ENCODE measurements at regions not wholly inside any gene's neighbourhood (a gene's known extent, or its start where the extent isn't known, plus 50 kb on each side); places are given as distances from the start of the nearest gene placed in this dataset.
A peak's percentile ranks its signal among the peaks of the same experiment; 100 is the strongest.

GRCh38 chr4:107552306-107552705 is 167.7 kb downstream of the PAPSS1 start:
- Histone ChIP-seq H2AFZ (ENCODE audit: low read length) (no peak overlapping the region), H3K4me1 (ENCODE audit: control insufficient read depth, extremely low read depth, insufficient read depth, low read length) (no peaks in the 10 kb centered on the region), H3K79me2 (ENCODE audit: control insufficient read depth, insufficient read depth, low read length) (no peaks in the 10 kb centered on the region), H3K4me3 (replicated peaks in 1 of 4; ENCODE audit: control extremely low read depth in 1 of 4, insufficient read depth in 1 of 4, low read depth in 3 of 4, low read length in 4 of 4) (no peak overlapping the region), H3K27ac (ENCODE audit: insufficient read depth, low read length) (no peak overlapping the region), H4K20me1 (ENCODE audit: control insufficient read depth, extremely low read depth, insufficient read depth, low read length) (no peaks in the 10 kb centered on the region), H3K27me3 (ENCODE audit: control insufficient read depth, insufficient read depth, low read length) (no peaks in the 10 kb centered on the region), H3K9me3 (ENCODE audit: control insufficient read depth, insufficient read depth, low read depth, low read length) (no peaks in the 10 kb centered on the region), H3K9ac (ENCODE audit: insufficient read depth, low read length) (no peak overlapping the region), H3K4me2 (ENCODE audit: extremely low read depth, insufficient read depth, low read length) (no peak overlapping the region), H3K36me3 (ENCODE audit: control insufficient read depth, insufficient read depth, low read length) (no peaks in the 10 kb centered on the region)
- no peak for DNase-seq (ENCODE audit: low read depth in 2 of 2)
- TF ChIP-seq EZH2 (IDR thresholded peaks at IDR 0.05; ENCODE audit: low read length, missing control alignments): no peak
- TF ChIP-seq, protein P1, sequence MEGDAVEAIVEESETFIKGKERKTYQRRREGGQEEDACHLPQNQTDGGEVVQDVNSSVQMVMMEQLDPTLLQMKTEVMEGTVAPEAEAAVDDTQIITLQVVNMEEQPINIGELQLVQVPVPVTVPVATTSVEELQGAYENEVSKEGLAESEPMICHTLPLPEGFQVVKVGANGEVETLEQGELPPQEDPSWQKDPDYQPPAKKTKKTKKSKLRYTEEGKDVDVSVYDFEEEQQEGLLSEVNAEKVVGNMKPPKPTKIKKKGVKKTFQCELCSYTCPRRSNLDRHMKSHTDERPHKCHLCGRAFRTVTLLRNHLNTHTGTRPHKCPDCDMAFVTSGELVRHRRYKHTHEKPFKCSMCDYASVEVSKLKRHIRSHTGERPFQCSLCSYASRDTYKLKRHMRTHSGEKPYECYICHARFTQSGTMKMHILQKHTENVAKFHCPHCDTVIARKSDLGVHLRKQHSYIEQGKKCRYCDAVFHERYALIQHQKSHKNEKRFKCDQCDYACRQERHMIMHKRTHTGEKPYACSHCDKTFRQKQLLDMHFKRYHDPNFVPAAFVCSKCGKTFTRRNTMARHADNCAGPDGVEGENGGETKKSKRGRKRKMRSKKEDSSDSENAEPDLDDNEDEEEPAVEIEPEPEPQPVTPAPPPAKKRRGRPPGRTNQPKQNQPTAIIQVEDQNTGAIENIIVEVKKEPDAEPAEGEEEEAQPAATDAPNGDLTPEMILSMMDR (conservative IDR thresholded peaks at IDR 0.05 in 1 of 2, IDR thresholded peaks at IDR 0.05 in 1 of 2; ENCODE audit: low read depth in 1 of 2, low read length in 2 of 2): no peak

DNA sequence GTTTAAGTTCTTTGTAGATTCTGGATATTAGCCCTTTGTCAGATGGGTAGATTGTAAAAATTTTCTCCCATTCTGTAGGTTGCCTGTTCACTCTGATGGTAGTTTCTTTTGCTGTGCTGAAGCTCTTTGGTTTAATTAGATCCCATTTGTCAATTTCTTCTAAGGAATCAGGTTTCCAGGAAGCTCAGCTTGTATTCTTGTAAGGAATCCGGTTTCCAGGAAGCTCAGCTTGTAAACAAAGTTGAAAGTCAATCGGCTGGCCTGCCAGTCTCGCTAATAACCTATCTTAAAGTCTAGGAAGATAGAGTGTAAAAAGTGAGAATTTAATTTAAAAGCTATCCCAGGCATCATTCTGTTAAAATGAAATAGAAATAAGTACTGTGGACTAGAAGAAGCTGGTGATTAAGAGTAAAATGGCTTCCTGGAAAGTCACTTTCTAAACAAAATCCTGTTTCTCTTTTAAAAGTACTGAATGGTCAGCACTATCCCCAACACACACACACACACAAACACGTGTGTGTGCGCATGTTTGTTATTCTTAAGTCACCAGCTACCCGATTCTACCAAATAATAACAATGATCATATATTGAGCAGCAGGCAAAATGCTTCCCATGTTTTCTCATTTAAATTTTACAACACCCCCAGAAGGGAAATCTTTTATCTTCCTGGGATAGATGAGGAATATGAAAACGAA is 171.7 kb downstream of the PAPSS1 start:
- peak; percentile 23 to 26 for DNase-seq (ENCODE audit: low read depth in 2 of 2)
- Histone ChIP-seq H3K4me3 (replicated peaks in 1 of 4; ENCODE audit: control extremely low read depth in 1 of 4, insufficient read depth in 1 of 4, low read depth in 3 of 4, low read length in 4 of 4) (no peak overlapping the region), H3K4me1 (ENCODE audit: control insufficient read depth, extremely low read depth, insufficient read depth, low read length) (no peaks in the 10 kb centered on the region), H3K36me3 (ENCODE audit: control insufficient read depth, insufficient read depth, low read length) (no peaks in the 10 kb centered on the region), H2AFZ (ENCODE audit: low read length) (no peak overlapping the region), H3K4me2 (ENCODE audit: extremely low read depth, insufficient read depth, low read length) (no peak overlapping the region), H4K20me1 (ENCODE audit: control insufficient read depth, extremely low read depth, insufficient read depth, low read length) (no peaks in the 10 kb centered on the region), H3K79me2 (ENCODE audit: control insufficient read depth, insufficient read depth, low read length) (no peaks in the 10 kb centered on the region), H3K9me3 (ENCODE audit: control insufficient read depth, insufficient read depth, low read depth, low read length) (no peaks in the 10 kb centered on the region), H3K9ac (ENCODE audit: insufficient read depth, low read length) (no peak overlapping the region), H3K27ac (ENCODE audit: insufficient read depth, low read length) (no peak overlapping the region), H3K27me3 (ENCODE audit: control insufficient read depth, insufficient read depth, low read length) (no peaks in the 10 kb centered on the region)
- TF ChIP-seq, protein P1 (conservative IDR thresholded peaks at IDR 0.05 in 1 of 2, IDR thresholded peaks at IDR 0.05 in 1 of 2; ENCODE audit: low read depth in 1 of 2, low read length in 2 of 2): no peak

- TF ChIP-seq, protein P1 (conservative IDR thresholded peaks at IDR 0.05 in 1 of 2, IDR thresholded peaks at IDR 0.05 in 1 of 2; ENCODE audit: low read depth in 1 of 2, low read length in 2 of 2): no peak
- no peak for TF ChIP-seq EZH2 (IDR thresholded peaks at IDR 0.05; ENCODE audit: low read length, missing control alignments)
- H3K9ac ChIP-seq (ENCODE audit: insufficient read depth, low read length): no peak overlapping the region
- H3K4me1 ChIP-seq (ENCODE audit: control insufficient read depth, extremely low read depth, insufficient read depth, low read length): no peaks in the 10 kb centered on the region
- H2AFZ ChIP-seq (ENCODE audit: low read length): no peak overlapping the region
- no peaks in the 10 kb centered on the region for H3K9me3 ChIP-seq (ENCODE audit: control insufficient read depth, insufficient read depth, low read depth, low read length)
- no peak overlapping the region for H3K4me3 ChIP-seq (replicated peaks in 1 of 4; ENCODE audit: control extremely low read depth in 1 of 4, insufficient read depth in 1 of 4, low read depth in 3 of 4, low read length in 4 of 4)
- no peak overlapping the region for H3K27ac ChIP-seq (ENCODE audit: insufficient read depth, low read length)
- H3K36me3 ChIP-seq (ENCODE audit: control insufficient read depth, insufficient read depth, low read length): no peaks in the 10 kb centered on the region
- no peak overlapping the region for H3K4me2 ChIP-seq (ENCODE audit: extremely low read depth, insufficient read depth, low read length)
- no peaks in the 10 kb centered on the region for H3K79me2 ChIP-seq (ENCODE audit: control insufficient read depth, insufficient read depth, low read length)
- no peaks in the 10 kb centered on the region for H4K20me1 ChIP-seq (ENCODE audit: control insufficient read depth, extremely low read depth, insufficient read depth, low read length)
- no peaks in the 10 kb centered on the region for H3K27me3 ChIP-seq (ENCODE audit: control insufficient read depth, insufficient read depth, low read length)
- no peak for DNase-seq (ENCODE audit: low read depth in 2 of 2)
Observed at GRCh38 chr4:107546638-107547037, 173.4 kb downstream of the PAPSS1 start.
